Caki2 (cell line): ENCODE measurements at regions not wholly inside any gene's neighbourhood (a gene's known extent, or its start where the extent isn't known, plus 50 kb on each side); places are given as distances from the start of the nearest gene placed in this dataset.

Experiments
- DNase-seq: peaks from one replicate; pipeline ENCODE4 v3.0.0-alpha.2; 2015; ENCODE audit warnings: low read depth
- in situ Hi-C: cut with HindIII; loops from 2 replicates; pipeline ENCODE4 v1.10.0; 2016; ENCODE audit warnings: low sequenced_read_pairs, low pct_unique_long_range_greater_than_20kb, mixed read lengths

- no peak for DNase-seq
- in situ Hi-C loops, result no loop called here
These were observed 313.9 kb upstream of the ROBO2 start for GRCh38 chr3:76726034-76726433.

- DNase-seq, result no peak
- in situ Hi-C loops, result no loop called here
These were observed 311.5 kb upstream of the ROBO2 start for GRCh38 chr3:76728426-76728825.

- in situ Hi-C loops, result no loop called here
These were observed 308.4 kb upstream of the ROBO2 start for GRCh38 chr3:76731471-76731870.

GRCh38 chr3:76733073-76733759 lies 306.7 kb upstream of the ROBO2 start:
- in situ Hi-C loops, result no loop called here
- DNase-seq, result no peak

More at GRCh38 chr3:76731471-76731870, 308.4 kb upstream of the ROBO2 start:
- no peak for DNase-seq

GRCh38 chr3:76735152-76735551 lies 304.7 kb upstream of the ROBO2 start:
- DNase-seq, result no peak
- in situ Hi-C loops, result no loop called here

GRCh38 chr3:76753599-76753998 lies 286.3 kb upstream of the ROBO2 start:
- in situ Hi-C loops, result no loop called here
- no peak for DNase-seq

GRCh38 chr3:76754247-76754646 lies 285.7 kb upstream of the ROBO2 start:
- no peak for DNase-seq
- in situ Hi-C loops, result no loop called here

GRCh38 chr3:76756577-76756976 lies 283.3 kb upstream of the ROBO2 start:
- DNase-seq, result no peak
- in situ Hi-C loops, result no loop called here

- in situ Hi-C loops, result no loop called here
- no peak for DNase-seq
These were observed 279.6 kb upstream of the ROBO2 start for GRCh38 chr3:76760336-76760735.

GRCh38 chr3:76765511-76765910 lies 274.4 kb upstream of the ROBO2 start:
- in situ Hi-C loops, result no loop called here
- DNase-seq, result peak; percentile 38

GRCh38 chr3:76768912-76769311 lies 271.0 kb upstream of the ROBO2 start:
- in situ Hi-C loops, result no loop called here
- DNase-seq, result no peak

- in situ Hi-C loops, result no loop called here
- DNase-seq, result no peak
These were observed 263.0 kb upstream of the ROBO2 start for GRCh38 chr3:76776927-76777326.

- in situ Hi-C loops, result no loop called here
- no peak for DNase-seq
These were observed 251.7 kb upstream of the ROBO2 start for GRCh38 chr3:76788206-76788605.

GRCh38 chr3:76789237-76789636 lies 250.7 kb upstream of the ROBO2 start:
- no peak for DNase-seq
- in situ Hi-C loops, result no loop called here

GRCh38 chr3:76811418-76811817 lies 228.5 kb upstream of the ROBO2 start:
- in situ Hi-C loops, result no loop called here
- DNase-seq, result no peak

GRCh38 chr3:76812649-76813242 lies 227.2 kb upstream of the ROBO2 start:
- in situ Hi-C loops, result no loop called here
- DNase-seq, result no peak

- in situ Hi-C loops, result no loop called here
- no peak for DNase-seq
These were observed 224.3 kb upstream of the ROBO2 start for GRCh38 chr3:76815561-76815960.

- in situ Hi-C loops, result no loop called here
- no peak for DNase-seq
These were observed 219.4 kb upstream of the ROBO2 start for GRCh38 chr3:76820481-76820880.

GRCh38 chr3:76824658-76825240 lies 215.2 kb upstream of the ROBO2 start:
- peak; percentile 60 for DNase-seq
- in situ Hi-C loops, result no loop called here

- DNase-seq, result no peak
- in situ Hi-C loops, result no loop called here
These were observed 213.0 kb upstream of the ROBO2 start for GRCh38 chr3:76826861-76827260.
